Activated gamma-delta T cell treated with anti-CD3 and anti-CD28 coated beads, Interleukin-2, amount 50 U/mL, for 16 hours (primary cell): ENCODE measurements at regions not wholly inside any gene's neighbourhood (a gene's known extent, or its start where the extent isn't known, plus 50 kb on each side); places are given as distances from the start of the nearest gene placed in this dataset.
"Not testable (repeated sequence)": the region's sequence is repeated elsewhere in the genome, so short reads cannot be mapped to it uniquely, and the experiment has no call there.

Experiments
- DNase-seq: peaks from one replicate; pipeline ENCODE4 v3.0.0-alpha.2; 2020; ENCODE audit warnings: low read depth

DNA sequence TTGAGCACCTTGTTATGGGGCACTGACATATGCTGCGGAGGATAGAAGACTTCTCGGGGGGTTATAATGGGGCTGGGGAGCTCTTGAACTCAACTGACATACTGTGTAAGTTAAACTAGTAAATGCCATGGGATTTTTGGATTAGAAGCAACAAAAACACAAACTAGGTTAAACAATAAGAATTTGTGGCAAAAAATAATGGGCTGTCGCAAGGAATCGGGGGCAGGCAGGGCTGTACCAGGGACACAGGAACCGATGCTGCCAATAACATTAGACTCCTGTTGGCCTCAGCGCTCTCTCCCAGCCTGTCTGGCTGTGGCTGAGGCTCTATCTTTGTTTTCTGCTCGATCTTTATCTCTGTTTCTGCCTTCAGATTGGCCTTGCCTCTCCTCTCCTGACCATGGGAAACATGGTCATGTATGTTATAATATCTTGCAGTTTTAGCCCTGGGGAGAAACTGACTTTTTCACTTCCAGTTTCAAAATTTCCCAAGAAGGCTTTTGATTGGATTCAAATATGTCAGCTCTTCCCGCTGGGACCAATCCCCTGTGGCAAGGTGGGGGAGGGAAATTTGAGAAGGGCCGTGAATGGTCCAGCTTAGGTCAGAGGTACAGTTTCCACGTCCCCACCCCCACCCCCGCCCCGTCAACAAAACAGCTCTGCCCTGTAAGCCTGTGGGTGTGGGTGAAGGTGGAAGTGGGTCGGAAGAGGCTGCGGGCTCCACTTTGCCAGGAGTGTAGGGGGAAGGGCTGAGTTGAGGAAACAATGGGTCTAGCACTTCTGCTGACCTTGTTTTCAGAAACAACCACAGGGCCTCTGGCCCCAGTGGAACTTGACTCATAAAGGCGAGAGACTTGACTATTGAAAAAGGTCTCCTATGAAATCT, 161.1 kb upstream of the TBL1XR1 start:
- peak; percentile 56 for DNase-seq

DNA sequence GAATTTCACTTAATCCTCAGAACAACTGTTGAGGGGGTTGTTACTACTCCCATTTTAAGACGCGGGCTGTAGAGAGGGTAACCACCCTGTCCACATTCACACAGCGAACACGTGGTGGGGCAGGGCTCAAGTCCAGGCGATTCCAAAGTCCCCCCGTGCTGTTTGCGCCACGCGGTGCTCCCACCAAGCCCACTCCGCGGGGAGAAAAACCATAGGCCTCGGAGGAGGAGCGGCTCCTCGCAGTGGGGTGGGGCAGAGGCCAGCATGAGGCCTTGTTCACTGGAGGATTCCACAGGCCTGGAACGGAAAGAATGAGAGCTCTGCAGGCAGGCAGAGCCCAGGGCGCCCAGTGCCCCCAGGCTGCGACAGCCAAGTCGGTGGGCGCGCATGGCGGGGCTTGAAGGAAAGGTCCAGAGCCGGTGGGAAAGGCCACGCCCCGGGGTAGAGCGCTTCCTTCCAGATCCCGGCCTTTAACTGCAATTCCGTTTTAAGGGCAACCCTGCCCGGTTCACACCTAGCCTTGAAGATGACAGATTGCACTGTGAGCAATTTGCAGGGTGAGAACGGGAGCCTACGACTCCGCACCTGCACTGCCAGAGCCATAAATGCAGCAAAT, 161.8 kb upstream of the TBL1XR1 start:
- DNase-seq: peak; percentile 34

DNA sequence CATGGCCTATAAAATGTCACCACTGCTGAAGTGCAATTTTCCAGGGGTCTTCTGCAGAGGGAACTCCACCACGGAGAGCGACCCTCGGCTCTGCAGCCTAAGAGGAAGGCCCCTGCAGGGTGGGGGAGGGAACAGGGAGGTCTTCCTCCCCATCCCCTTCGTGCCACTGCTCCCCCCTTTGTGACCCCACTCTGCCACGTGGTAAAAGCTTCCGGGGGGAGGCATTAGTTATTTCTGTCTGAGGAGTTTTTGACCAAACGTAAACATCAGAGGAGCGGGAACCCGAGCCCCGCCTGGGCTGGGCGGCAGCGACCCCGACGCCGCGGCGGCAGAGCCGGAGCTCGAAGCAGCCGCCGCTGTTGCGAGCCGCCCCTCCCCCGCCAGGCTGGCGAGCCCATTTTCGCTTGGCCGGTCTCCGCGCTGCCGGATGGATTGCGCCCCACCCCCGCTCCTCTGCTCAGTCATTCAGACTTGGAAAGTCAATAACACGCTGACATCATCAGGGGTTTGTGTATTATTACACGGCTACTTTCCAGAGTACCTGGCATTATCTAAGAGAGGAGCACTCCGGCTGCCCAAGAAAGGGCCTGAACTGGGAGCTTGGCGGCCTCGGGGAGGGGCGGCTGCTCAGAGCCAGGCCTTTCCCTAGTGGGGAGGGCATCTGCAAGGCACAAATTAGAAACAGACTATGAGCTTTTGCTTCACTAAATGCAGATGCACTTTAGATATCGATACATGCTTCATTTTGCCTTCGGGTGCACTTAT, 162.5 kb upstream of the TBL1XR1 start:
- DNase-seq: peak; percentile 94

DNA sequence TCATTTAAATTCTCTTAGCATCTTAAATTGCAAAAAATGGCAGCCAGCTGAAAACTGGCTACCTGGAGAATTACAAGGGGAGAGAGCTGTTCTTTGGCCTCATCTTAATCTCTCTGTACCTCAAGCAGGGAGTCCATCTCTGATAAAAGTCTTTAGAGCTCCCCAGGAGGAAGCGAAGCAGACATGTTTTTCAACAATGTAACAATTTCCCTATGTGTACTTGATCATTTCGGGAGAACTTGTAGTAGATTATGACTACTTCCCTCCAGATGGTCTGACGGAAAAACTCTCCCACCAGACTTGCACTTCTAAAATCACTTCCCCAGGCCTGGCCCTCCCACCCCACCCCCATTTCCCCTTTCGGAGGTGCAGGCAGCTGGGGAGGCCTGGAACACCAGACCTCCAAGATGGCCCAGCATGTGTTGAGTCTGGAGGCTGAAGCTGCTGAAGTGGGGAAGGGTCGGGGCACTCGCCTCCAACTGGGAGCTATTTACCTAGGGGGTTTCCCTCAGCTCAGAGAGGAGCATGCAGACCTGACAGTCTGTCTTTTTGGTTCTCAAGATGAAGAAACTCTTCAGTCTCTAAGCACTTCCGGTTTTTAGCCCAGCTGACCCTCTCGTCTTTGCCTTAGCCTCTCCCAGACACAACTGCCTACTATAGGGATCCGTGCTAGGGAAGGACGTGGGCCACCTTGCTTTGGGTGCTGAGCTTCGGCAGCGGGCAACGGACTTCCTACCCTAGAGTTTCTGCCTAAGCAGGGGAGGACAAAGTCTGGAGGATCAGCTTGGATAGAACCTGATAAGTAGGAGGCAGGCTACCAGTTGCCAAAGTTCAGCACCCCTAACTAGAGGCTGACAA, 164.0 kb upstream of the TBL1XR1 start:
- DNase-seq: no peak

DNA sequence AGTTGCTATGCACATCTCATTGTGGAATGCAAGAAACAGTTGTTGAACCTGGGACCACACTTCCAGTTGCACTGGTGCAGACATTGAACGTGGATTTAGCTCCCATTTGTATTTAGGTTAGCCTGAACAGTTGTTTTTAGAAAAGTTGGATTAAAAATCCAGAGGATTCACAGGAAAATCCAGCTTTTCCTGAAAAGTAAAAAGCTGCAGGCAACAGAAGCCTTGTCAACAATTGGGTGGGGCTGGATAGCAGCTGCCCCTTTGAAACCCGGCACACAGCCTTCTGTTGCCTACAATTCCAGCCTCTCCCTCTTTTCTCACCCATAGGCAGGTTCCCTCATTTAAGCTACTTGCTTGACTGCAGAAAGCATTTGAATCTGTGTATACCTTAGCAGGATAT, 165.3 kb upstream of the TBL1XR1 start:
- DNase-seq: no peak

DNA sequence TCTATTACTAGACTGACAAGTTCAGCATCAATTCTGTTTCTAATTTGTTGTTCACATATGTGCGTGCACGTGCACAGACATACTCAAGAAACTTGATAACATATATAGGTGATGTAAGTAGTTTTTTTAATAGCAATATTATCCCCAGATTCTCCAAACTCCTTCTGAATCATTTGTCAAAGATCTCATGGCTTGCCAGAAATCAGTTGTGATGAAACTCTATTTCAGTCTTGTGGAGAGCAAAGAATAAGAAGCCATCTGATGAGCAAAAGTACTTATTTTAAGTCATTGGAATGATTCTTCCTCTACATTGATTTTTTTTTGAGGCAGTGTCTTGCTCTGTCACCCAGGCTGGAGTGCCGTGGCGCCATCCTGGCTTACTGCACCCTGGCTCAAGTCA, 167.0 kb upstream of the TBL1XR1 start:
- no peak for DNase-seq

DNA sequence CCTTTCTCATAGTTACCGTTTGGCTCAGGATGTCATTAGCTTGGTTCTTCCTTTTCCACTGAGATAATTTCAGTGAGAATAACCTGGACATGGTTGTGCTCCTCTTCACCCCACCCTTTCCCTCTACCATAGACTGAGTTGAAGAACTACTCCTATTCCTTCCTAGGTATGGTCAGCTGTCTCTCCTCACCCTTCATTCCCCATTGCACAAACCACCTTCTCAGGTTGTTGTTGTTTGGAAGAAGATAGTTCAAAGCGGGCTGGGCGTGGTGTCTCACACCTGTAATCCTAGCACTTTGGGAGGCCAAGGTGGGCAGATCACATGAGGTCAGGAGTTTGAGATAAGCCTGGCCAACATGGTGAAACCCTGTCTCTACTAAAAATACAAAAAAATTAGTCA, 168.0 kb upstream of the TBL1XR1 start:
- not testable (repeated sequence) for DNase-seq

DNA sequence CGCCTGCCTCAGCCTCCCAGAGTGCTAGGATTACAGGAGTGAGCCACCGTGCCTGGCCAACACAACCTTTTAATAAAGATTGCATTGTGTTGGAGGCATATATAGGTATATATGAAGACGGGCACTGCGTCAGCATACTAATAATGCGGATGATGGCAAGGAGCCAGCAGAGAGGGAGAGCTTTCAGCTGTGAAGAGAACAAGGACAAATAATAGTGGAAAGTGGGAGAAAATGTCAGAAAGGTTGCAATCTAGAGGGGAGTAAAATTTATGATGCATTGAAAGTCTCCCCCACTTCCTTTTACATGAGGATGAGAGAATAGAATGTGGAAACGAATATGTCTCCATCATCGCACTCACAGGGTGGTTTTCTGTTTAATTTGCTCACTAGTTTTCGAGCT, 170.5 kb upstream of the TBL1XR1 start:
- DNase-seq: no peak

DNA sequence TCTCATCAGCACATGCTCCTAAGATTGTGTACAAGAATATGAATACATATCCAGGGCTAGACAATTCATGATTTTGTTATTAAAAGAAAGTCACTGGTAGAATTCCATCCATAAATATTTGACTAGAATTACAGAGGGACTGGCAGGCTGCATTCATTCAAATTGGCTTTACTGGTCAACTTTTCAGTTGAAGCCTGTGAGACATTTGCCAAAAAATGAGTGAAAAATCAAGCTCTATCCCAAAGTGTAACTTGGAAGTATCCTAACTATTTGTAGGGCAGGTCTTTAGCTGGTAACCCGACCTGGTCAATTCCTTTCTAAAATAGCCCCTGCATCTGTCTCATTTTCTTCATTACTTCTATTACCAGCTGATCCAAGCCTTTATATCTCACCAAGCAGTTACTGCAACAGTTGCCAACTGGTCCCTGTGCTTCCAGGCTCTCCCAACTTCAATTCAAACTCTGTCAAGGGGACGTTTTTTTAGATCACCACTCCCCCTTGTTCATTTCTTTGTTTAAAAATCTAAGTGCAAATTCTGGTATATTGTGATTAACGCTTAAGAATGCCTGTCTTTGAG, 173.1 kb upstream of the TBL1XR1 start:
- DNase-seq: no peak

DNA sequence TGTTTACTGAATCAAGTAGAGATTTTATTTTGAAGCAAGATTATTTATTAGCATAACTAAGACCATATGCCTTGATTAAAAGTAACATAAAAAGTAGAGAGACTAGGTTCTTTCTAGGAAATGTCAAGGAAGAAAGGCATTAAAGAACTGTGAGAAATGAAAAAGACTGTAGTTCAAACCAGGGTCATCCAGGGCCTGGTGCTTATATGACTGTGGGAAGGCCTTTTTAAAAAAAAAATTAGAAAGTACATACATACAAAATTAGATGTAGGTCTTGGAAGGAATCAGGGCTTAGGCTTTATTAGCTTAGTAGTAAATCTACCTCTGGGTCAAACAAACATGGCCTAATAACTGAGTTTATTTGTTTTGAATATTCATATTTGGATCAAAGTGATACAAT, 173.9 kb upstream of the TBL1XR1 start:
- DNase-seq: no peak

DNA sequence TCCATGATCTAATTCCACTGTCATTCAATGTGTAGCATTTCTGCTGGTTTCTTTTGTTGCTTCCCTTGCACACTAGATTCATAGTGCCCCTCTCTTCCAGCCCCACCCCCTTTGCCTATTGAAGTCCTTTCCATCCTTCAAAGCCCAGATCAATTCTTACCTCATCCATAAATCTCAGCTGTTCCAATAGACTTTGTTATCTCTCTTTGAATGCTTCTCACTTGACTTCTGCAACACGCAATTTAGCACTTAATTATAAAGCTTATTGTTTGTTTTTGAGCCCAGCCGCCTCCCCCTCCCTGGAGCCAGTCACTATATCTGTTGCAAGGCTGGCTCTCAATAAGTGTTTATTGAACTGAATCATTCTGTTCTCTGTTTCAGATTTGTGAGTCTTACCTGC, 174.6 kb upstream of the TBL1XR1 start:
- no peak for DNase-seq

DNA sequence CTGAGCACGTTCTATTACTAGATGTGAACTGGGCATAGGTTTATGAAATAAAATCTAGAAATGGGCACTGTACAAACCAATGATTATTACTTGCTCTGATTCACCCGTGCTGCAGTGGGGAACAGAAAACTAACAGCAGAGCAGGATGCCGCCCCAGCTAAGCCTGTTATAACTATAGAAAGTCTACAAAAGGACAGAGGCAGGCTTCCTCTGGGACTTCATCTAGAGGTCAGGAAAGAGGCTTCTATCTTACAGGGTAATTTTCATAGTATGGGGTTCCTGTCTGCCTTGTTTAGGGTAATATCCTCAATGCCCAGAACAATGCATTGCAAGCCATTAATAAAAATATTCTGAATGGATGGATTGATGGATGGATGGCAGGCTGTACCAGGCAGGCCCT, 177.0 kb upstream of the TBL1XR1 start:
- DNase-seq: no peak

DNA sequence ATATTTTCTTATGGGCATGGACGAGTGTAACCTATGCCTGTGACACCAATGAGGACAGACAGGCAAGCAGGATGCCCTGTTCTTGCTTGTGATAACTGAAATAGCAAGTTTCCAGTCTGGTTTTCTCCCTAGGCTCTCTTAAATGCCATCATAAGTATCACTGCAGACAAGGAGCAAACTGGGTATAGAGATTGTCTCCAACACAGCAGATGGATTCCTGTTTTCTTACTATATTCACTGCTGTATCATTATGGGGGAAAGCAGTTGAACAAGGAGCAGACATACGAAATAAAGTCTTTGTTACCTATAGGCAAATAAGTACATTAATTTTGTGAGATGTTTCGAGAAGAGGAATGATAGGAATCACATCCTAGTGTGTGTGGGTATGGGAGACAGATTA, 178.0 kb upstream of the TBL1XR1 start:
- DNase-seq: no peak

DNA sequence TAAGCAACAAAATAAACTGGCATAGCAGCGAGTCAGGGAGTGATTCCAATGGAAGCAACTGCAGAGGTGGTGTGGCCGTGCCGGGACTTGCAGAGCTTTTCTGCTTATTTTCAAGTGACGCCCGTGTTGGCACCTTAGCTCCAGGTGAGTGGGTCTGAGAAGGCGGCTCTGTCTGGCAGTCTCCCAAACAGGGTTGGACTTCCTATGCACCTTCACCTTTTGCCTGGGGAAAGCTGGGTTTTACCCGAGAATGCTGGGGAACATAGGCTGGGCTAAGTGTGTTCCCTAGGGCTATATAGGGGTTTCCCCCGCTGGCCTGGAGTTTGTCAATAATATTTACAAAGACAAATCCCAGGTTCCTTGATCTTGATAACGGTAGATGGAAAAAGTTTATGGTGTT, 179.9 kb upstream of the TBL1XR1 start:
- no peak for DNase-seq

DNA sequence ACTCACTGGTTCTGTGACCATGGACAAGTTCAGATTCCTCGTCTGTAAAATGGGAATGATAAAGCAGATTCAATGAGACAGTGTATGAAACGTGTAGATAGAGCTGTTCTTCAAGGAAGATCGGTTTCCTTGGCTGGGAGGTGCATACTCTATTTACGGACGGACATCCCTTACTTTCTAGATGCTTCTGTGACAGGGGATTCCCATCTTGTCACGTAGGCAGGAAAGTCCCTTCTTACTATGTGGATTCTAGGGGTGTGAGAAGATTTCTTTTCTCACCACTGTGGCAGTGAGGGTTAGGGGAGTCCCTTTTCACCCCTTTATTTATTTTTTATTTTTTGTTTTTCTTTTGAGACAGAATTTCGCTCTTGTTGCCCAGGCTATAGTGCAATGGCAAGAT, 180.9 kb upstream of the TBL1XR1 start:
- DNase-seq: no peak

DNA sequence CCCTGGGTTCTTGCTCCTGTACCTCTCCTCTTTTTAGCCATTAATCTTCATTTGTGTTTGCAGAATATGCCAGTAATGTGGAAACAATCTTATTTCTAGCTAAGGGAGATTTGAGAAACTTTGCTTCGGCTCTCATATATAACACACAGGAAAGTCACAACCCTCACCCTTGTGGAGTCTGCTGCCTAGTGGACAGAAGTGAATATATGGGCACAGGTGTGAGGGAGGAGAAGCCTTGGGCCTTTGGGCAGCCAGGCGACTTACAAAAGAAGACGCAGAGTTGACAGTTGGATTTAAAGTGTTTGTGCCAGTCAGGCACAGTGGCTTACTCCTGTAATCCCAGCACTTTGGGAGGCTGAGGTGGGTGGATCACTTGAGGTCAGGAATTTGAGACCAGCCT, 181.8 kb upstream of the TBL1XR1 start:
- no peak for DNase-seq

DNA sequence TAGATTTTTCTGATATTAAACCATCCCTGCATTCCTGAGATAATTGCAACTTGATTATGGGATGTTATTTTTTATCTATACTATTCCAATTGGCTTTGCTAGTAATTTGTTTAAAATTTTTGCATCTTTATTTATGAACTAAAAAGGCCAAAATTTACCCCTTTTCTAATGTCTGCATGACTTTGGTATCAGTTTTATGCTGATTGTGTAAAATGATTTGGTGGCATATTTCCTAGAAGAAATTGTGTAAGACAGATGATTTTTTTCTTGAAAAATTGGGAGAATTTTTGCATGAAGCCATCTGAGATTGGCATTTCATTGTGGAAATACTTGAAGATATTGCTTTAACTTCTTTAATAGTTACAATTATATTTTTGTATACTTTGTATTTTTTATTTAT, 183.8 kb upstream of the TBL1XR1 start:
- DNase-seq: no peak

DNA sequence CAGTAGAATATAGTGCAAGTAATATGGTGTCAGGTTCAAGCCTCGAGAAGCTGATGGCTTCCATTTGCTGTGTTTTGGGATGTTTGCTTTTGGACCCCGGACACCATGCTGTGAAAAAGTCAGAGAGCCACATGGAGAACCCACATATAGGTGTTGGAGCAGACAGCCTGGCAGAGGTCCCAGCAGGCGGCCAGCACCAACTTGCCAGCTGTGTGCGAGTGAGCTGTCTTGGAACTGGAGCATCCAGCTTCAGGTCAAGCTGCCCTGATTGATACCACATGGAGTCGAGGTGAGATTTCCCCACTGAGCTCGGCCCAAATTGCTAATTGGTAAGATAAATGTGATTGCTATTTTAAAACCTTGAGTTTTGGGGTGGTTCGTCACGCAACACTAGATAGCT, 185.7 kb upstream of the TBL1XR1 start:
- DNase-seq: no peak

DNA sequence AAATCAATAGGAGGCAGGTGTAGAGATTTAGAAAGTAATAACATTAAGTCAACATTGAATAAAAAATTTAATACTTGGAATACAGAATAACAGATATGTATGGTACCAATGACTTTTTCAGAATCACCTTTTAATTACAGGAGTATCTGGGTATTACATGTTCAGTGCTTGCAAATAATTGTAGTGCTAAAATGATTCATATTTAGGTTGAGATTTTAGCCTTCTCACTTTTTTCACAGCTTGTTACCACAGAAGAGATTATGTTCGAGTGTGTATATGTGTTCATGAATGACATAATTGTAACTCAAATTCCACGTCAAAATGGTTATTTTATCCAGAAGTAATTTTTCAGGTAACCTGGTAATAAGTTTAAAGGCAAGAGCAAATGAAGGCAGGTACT, 187.9 kb upstream of the TBL1XR1 start:
- DNase-seq: no peak

DNA sequence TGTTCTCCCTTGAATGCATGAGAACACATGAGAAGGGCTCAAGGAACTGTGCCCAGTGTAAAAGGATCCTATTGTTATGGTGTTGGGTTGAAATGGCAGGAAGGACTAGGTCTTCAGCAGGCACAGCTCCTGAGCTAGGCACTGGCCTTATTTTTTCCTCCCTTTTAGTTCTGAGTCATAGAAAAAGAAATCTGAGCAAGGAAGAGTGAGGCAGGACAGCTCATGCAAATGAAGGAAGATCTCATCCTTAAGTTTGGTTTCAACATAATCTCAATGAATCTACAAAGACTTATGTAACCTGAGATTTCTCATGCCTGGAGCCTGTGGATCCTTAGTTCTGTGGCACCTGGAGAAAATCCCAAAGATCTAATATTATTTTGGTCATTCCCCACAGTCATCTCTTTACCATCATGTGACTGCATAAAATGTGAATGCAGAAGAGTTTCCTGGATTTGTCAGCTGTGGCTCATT, 188.6 kb upstream of the TBL1XR1 start:
- no peak for DNase-seq

DNA sequence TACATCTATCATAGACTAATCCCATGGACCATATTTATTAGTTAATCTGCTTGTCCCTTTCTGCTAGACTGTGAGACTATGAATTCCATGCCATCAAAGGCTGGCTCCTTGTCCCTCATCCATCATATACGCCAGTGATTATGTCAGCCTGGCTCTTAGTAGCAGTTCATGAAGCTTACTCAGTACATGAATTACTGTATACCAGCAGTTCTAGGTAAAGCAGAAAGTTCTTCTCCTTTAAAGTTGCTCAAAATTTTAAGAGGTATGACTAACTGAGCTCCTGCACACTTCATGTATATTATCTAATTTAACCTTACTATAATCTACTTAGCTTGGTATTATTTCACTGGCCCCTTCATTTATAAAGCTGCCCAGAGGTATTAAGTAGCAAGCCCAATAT, 190.9 kb upstream of the TBL1XR1 start:
- DNase-seq: no peak
